Endothelial cell of umbilical vein (primary cell): ENCODE measurements at regions not wholly inside any gene's neighbourhood (a gene's known extent, or its start where the extent isn't known, plus 50 kb on each side); places are given as distances from the start of the nearest gene placed in this dataset.

Experiments used
- CTCF ChIP-seq, 2 donors: IDR thresholded peaks; 1 replicate in 1 of 2; 2 replicates in 1 of 2; pipeline ENCODE4 v1.5.1; 2011; ENCODE audit warnings: low read length in 2 of 2, mild to moderate bottlenecking in 2 of 2, moderate library complexity in 2 of 2, control low read depth in 1 of 2, inconsistent platforms in 1 of 2, low read depth in 1 of 2; ENCODE audit not compliant: insufficient read depth in 1 of 2; ENCODE audit errors: extremely low read depth in 1 of 2
- EZH2 ChIP-seq: IDR thresholded peaks from 2 replicates; pipeline ENCODE4 v1.6.1; 2012; ENCODE audit warnings: borderline replicate concordance, low read depth, mild to moderate bottlenecking, moderate library complexity, low read length, inconsistent platforms; ENCODE audit not compliant: severe bottlenecking
- MAX ChIP-seq: IDR thresholded peaks from 2 replicates; pipeline ENCODE4 v1.6.1; 2011; ENCODE audit not compliant: insufficient read depth, insufficient read length
- POLR2A ChIP-seq: IDR thresholded peaks from 2 replicates; pipeline ENCODE4 v1.6.1; 2012; ENCODE audit warnings: low read depth, mild to moderate bottlenecking, control low read depth, low read length
- POLR2AphosphoS5 ChIP-seq: IDR thresholded peaks from 2 replicates; pipeline ENCODE4 v1.6.1; 2012; ENCODE audit warnings: low read depth, mild to moderate bottlenecking, control low read depth, low read length, moderate library complexity; ENCODE audit not compliant: insufficient read depth

- TF ChIP-seq CTCF (IDR thresholded peaks at IDR 0.05; ENCODE audit: extremely low read depth in 1 of 2, insufficient read depth in 1 of 2, low read depth in 1 of 2, low read length in 2 of 2) = no peak
- TF ChIP-seq POLR2A = no peak
- no peak for TF ChIP-seq MAX
- no peak for TF ChIP-seq EZH2
- no peak for TF ChIP-seq POLR2AphosphoS5
Observed at GRCh38 chr15:63452552-63453136, 51.7 kb upstream of the USP3 start.
